T1000 (cell line): ENCODE measurements at regions not wholly inside any gene's neighbourhood (a gene's known extent, or its start where the extent isn't known, plus 50 kb on each side); places are given as distances from the start of the nearest gene placed in this dataset.
A peak's percentile ranks its signal among the peaks of the same experiment; 100 is the strongest.
"Not testable (repeated sequence)": the region's sequence is repeated elsewhere in the genome, so short reads cannot be mapped to it uniquely, and the experiment has no call there.

Experiments
- DNase-seq: peaks from one replicate; lab custom pipeline; 2025; ENCODE audit warnings: mixed read lengths; lab: John Stamatoyannopoulos, UW

- DNase-seq: no peak
Measured at GRCh38 chr5:152608458-152608857, 203.4 kb upstream of the NMUR2 start.

GRCh38 chr5:152619756-152620155, 214.7 kb upstream of the NMUR2 start:
- DNase-seq: no peak

- DNase-seq: no peak
Measured at GRCh38 chr5:152622628-152623027, 217.5 kb upstream of the NMUR2 start.

GRCh38 chr5:152623951-152624350, 218.9 kb upstream of the NMUR2 start:
- DNase-seq: no peak

GRCh38 chr5:152625696-152626095, 220.6 kb upstream of the NMUR2 start:
- DNase-seq: no peak

GRCh38 chr5:152631221-152631620, 226.1 kb upstream of the NMUR2 start:
- DNase-seq: no peak

GRCh38 chr5:152632360-152632759, 227.3 kb upstream of the NMUR2 start:
- DNase-seq: no peak

GRCh38 chr5:152634586-152634985, 229.5 kb upstream of the NMUR2 start:
- no peak for DNase-seq

GRCh38 chr5:152638996-152639552, 234.0 kb upstream of the NMUR2 start:
- DNase-seq: no peak

- no peak for DNase-seq
Measured at GRCh38 chr5:152641970-152642805, 237.1 kb upstream of the NMUR2 start.

GRCh38 chr5:152642880-152643279, 237.8 kb upstream of the NMUR2 start:
- no peak for DNase-seq

- no peak for DNase-seq
Measured at GRCh38 chr5:152644029-152644728, 239.1 kb upstream of the NMUR2 start.

GRCh38 chr5:152649609-152650008, 244.5 kb upstream of the NMUR2 start:
- no peak for DNase-seq

- DNase-seq: no peak
Measured at GRCh38 chr5:152650413-152650812, 245.3 kb upstream of the NMUR2 start.

- not testable (repeated sequence) for DNase-seq
Measured at GRCh38 chr5:152659470-152659869, 254.4 kb upstream of the NMUR2 start.

- DNase-seq: no peak
Measured at GRCh38 chr5:152673601-152674000, 268.5 kb upstream of the NMUR2 start.

- DNase-seq: no peak
Measured at GRCh38 chr5:152674403-152674802, 269.3 kb upstream of the NMUR2 start.

GRCh38 chr5:152676196-152676595, 271.1 kb upstream of the NMUR2 start:
- no peak for DNase-seq

- DNase-seq: no peak
Measured at GRCh38 chr5:152683205-152683604, 278.1 kb upstream of the NMUR2 start.

- no peak for DNase-seq
Measured at GRCh38 chr5:152686931-152687330, 281.9 kb upstream of the NMUR2 start.

GRCh38 chr5:152688561-152689249, 283.6 kb upstream of the NMUR2 start:
- peak; percentile 25 for DNase-seq

- DNase-seq: no peak
Measured at GRCh38 chr5:152689250-152689711, 284.2 kb upstream of the NMUR2 start.
